Small intestine (tissue), 7 donors: ENCODE measurements at regions not wholly inside any gene's neighbourhood (a gene's known extent, or its start where the extent isn't known, plus 50 kb on each side); places are given as distances from the start of the nearest gene placed in this dataset.

ENCODE experiments used
- DNase-seq, 2 donors: peaks; one replicate each; pipeline versions ENCODE4 v3.0.0 to v3.0.0-alpha.2; 2013
- FAIRE-seq: peaks from 2 replicates; lab custom pipeline; 2012; peaks lifted over from hg19 to GRCh38; lab: Jason Lieb, UNC
- H3K27ac ChIP-seq, 3 donors: one replicate each; pipeline ENCODE4 v1.5.1; 2013; ENCODE audit warnings: low read length in 2 of 3, mild to moderate bottlenecking in 2 of 3, control low read depth in 1 of 3, inconsistent platforms in 1 of 3, low read depth in 1 of 3, moderate library complexity in 1 of 3
- H3K27me3 ChIP-seq, 3 donors: one replicate each; pipeline ENCODE4 v1.6.1; 2013; ENCODE audit warnings: low read length in 3 of 3, inconsistent platforms in 1 of 3; ENCODE audit not compliant: control insufficient read depth in 3 of 3, insufficient read depth in 3 of 3
- H3K36me3 ChIP-seq, 3 donors: one replicate each; pipeline ENCODE4 v1.6.1; 2013; ENCODE audit warnings: low read length in 3 of 3, inconsistent platforms in 1 of 3, low read depth in 1 of 3, mild to moderate bottlenecking in 1 of 3, moderate library complexity in 1 of 3; ENCODE audit not compliant: control insufficient read depth in 3 of 3, insufficient read depth in 2 of 3
- H3K4me1 ChIP-seq, 3 donors: one replicate each; pipeline ENCODE4 v1.6.1; 2013; ENCODE audit warnings: low read length in 2 of 3, inconsistent platforms in 1 of 3, low read depth in 1 of 3, mild to moderate bottlenecking in 1 of 3, moderate library complexity in 1 of 3; ENCODE audit not compliant: control insufficient read depth in 3 of 3, insufficient read depth in 2 of 3
- H3K4me3 ChIP-seq, 3 donors: one replicate each; pipeline ENCODE4 v1.5.1; 2013; ENCODE audit warnings: low read length in 3 of 3, control low read depth in 1 of 3, inconsistent platforms in 1 of 3, low read depth in 1 of 3, mild to moderate bottlenecking in 1 of 3, moderate library complexity in 1 of 3
- H3K9me3 ChIP-seq, 2 donors: one replicate each; pipeline ENCODE4 v1.6.1; 2013; ENCODE audit warnings: low read depth in 1 of 2, low read length in 1 of 2; ENCODE audit not compliant: control insufficient read depth in 2 of 2, insufficient read depth in 1 of 2
- whole genome bisulfite sequencing, 3 donors: extraction: QIAGEN DNeasy Blood & Tissue Kit; methylation state at CpG; one replicate each; pipeline ENCODE4 v1.1.7; 2013; 5-methylcytosine and 5-hydroxymethylcytosine counted together
- donor health status: healthy with polysubstance abuse.
- donor health status: control.
- donor health status: control.
- donor health status: Bipolar disorder and iron deficiency.
- donor health status: healthy.

DNA sequence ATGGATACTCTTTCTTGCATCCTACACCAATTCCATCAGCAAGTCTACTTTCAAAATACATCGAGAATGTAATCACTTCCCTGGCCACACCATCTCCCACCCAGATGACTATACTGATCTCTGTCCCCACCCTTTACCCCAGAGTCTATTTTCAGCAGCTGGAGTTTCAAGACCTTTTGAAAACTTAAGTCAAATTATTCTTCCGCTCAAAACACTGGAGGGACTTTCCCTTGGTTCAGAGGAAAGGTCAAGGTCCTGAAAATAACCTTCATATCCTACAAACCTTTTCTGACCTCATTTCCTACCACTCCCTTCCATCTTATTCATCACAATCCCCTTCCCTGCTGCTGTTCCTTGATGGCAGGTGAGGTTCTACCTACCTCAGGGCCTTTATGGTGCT, 58.8 kb upstream of the LYPD6 start:
- H3K27me3 ChIP-seq = no peaks in the 10 kb centered on the region
- H3K4me1 ChIP-seq = no peaks in the 10 kb centered on the region
- FAIRE-seq = no peak
- peak in 1 of 2 donors; percentile 15 for DNase-seq
- H3K36me3 ChIP-seq = no peaks in the 10 kb centered on the region
- WGBS, 3 donors = 70 to 77% (median 77%) methylated on average over 2 of the region's 2 CpGs
- H3K9me3 ChIP-seq = no peaks in the 10 kb centered on the region
- H3K4me3 ChIP-seq = no peak overlapping the region
- H3K27ac ChIP-seq = no peak overlapping the region

- Histone ChIP-seq H3K4me1 (peaks cover 2 to 14% (median 2%) of the 10 kb centered on the region in 3 donors), H3K4me3 (no peak overlapping the region), H3K27me3 (no peaks in the 10 kb centered on the region), H3K27ac (peak overlapping the region in 2 of 3 donors; percentile 57 to 87), H3K36me3 (no peaks in the 10 kb centered on the region), H3K9me3 (no peaks in the 10 kb centered on the region)
- DNase-seq = peak; percentile 83 to 88
- WGBS, 3 donors = 17 to 40% (median 28%) methylated on average over 7 of the region's 7 CpGs
- peak; percentile 86 for FAIRE-seq
Observed at GRCh38 chr2:149278161-149278871, 52.1 kb upstream of the LYPD6 start.

DNA sequence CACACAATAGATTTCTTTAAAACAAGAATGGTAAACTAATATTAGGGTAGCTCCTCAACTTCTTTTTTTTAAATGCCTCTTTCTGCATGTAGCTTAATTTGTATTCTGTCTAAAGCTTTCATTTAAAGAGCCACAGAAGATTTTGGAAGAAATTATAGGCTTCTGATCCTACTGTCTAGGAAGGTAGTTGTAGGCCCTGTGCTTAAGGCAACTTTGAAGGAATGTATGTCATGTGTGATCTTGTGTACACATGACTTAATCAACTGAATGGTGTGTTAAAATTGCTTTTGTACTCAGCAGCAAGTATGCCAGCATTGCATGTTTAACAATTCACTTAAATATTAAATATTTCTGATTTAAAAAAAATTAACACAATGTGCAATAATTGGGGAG, 51.5 kb upstream of the LYPD6 start:
- no peaks in the 10 kb centered on the region for H3K9me3 ChIP-seq
- FAIRE-seq = no peak
- no peaks in the 10 kb centered on the region for H3K36me3 ChIP-seq
- peaks cover 2 to 14% (median 2%) of the 10 kb centered on the region in 3 donors for H3K4me1 ChIP-seq
- peak overlapping the region in 1 of 3 donors; percentile 87 for H3K27ac ChIP-seq
- no peak overlapping the region for H3K4me3 ChIP-seq
- H3K27me3 ChIP-seq = no peaks in the 10 kb centered on the region
- DNase-seq = peak; percentile 10 to 16
